IMR-90 (cell line): ENCODE measurements at regions not wholly inside any gene's neighbourhood (a gene's known extent, or its start where the extent isn't known, plus 50 kb on each side); places are given as distances from the start of the nearest gene placed in this dataset.

Experiments used
- ATAC-seq: fragments of 200-7000 bp; cut with Tn5 transposase; 2 replicates; pipeline ENCODE4 v1.9.1; 2020; ENCODE audit warnings: low read depth, mild to moderate bottlenecking, moderate library complexity
- BruUV-seq: library from RNA; stranded (reverse); fragments of 400-500 nt; replicated peaks from 2 replicates; lab custom pipeline; 2021; lab: Mats Ljungman, UMichigan
- CTCF ChIA-PET: fragments of 300-600 bp; formaldehyde crosslinking; extraction: SDS; loops from one replicate; lab custom pipeline; 2021; ENCODE audit warnings: antibody characterized with exemption; lab: Yijun Ruan, JAX
- POLR2A ChIA-PET: fragments of 300-600 bp; sonication (Branson Sonifier 250); formaldehyde crosslinking; loops from one replicate; lab custom pipeline; 2022; ENCODE audit warnings: antibody characterized with exemption; ENCODE audit not compliant: unreplicated experiment; lab: Charles Lee
- DNase-seq: peaks from one replicate; pipeline ENCODE4 v3.0.0; 2013
- H2AFZ ChIP-seq: replicated peaks from 2 replicates; pipeline ENCODE3; 2013; ENCODE audit warnings: low read length, mild to moderate bottlenecking; ENCODE audit not compliant: poor library complexity
- H2AK5ac ChIP-seq: 2 replicates; pipeline ENCODE4 v1.6.1; 2013; ENCODE audit warnings: low read depth, low read length, inconsistent platforms
- H2AK9ac ChIP-seq: replicated peaks from 2 replicates; pipeline ENCODE3; 2013; ENCODE audit warnings: mild to moderate bottlenecking, low read depth, low read length, moderate library complexity; ENCODE audit not compliant: poor library complexity
- H2BK120ac ChIP-seq: 2 replicates; pipeline ENCODE4 v1.6.1; 2013; ENCODE audit warnings: low read depth, low read length, inconsistent platforms
- H2BK15ac ChIP-seq: 3 replicates; pipeline ENCODE4 v1.6.1; 2013; ENCODE audit warnings: low read depth, low read length, inconsistent platforms
- H2BK20ac ChIP-seq: 2 replicates; pipeline ENCODE4 v1.6.1; 2013; ENCODE audit warnings: low read depth, mild to moderate bottlenecking, inconsistent platforms, low read length, moderate library complexity
- H2BK5ac ChIP-seq: 2 replicates; pipeline ENCODE4 v1.6.1; 2013; ENCODE audit warnings: mild to moderate bottlenecking, low read depth, low read length, inconsistent platforms; ENCODE audit not compliant: poor library complexity, severe bottlenecking
- H3K14ac ChIP-seq: replicated peaks from 2 replicates; pipeline ENCODE4 v1.6.1; 2013; ENCODE audit warnings: low read depth, low read length, inconsistent platforms
- H3K18ac ChIP-seq: 2 replicates; pipeline ENCODE4 v1.6.1; 2013; ENCODE audit warnings: low read depth, low read length, control low read depth
- H3K23ac ChIP-seq: 2 replicates; pipeline ENCODE4 v1.6.1; 2013; ENCODE audit warnings: low read depth, low read length, inconsistent platforms
- H3K27ac ChIP-seq: 2 replicates; pipeline ENCODE4 v1.5.1; 2013; ENCODE audit warnings: mild to moderate bottlenecking, control low read depth, low read length; ENCODE audit not compliant: insufficient read depth
- H3K27me3 ChIP-seq: 2 replicates; pipeline ENCODE4 v1.6.1; 2013; ENCODE audit warnings: low read length; ENCODE audit not compliant: control insufficient read depth, insufficient read depth
- H3K36me3 ChIP-seq: 2 replicates; pipeline ENCODE4 v1.6.1; 2013; ENCODE audit warnings: low read length, mixed read lengths; ENCODE audit not compliant: control insufficient read depth, insufficient read depth
- H3K4ac ChIP-seq: 2 replicates; pipeline ENCODE4 v1.6.1; 2013; ENCODE audit warnings: low read depth, low read length, inconsistent platforms
- H3K4me1 ChIP-seq: 2 replicates; pipeline ENCODE4 v1.6.1; 2013; ENCODE audit warnings: low read length, mixed read lengths; ENCODE audit not compliant: control insufficient read depth, insufficient read depth
- H3K4me2 ChIP-seq: 2 replicates; pipeline ENCODE4 v1.6.1; 2013; ENCODE audit warnings: low read depth, mild to moderate bottlenecking, control low read depth, low read length, moderate library complexity
- H3K4me3 ChIP-seq: 2 replicates; pipeline ENCODE4 v1.5.1; 2013; ENCODE audit warnings: low read depth, mild to moderate bottlenecking, control low read depth, low read length, moderate library complexity; ENCODE audit not compliant: insufficient read depth
- H3K56ac ChIP-seq: 2 replicates; pipeline ENCODE4 v1.6.1; 2013; ENCODE audit warnings: low read length, inconsistent platforms; ENCODE audit not compliant: insufficient read depth; ENCODE audit errors: extremely low read depth
- H3K79me1 ChIP-seq, 2 experiments: 2 replicates each; pipeline ENCODE4 v1.6.1; 2013; ENCODE audit warnings: low read length in 2 of 2, inconsistent platforms in 1 of 2, low read depth in 1 of 2
- H3K9ac ChIP-seq: 2 replicates; pipeline ENCODE4 v1.6.1; 2013; ENCODE audit warnings: low read depth, low read length, control low read depth
- H3K9me1 ChIP-seq: 2 replicates; pipeline ENCODE4 v1.6.1; 2013; ENCODE audit warnings: low read length, inconsistent platforms; ENCODE audit not compliant: insufficient read depth
- H3K9me3 ChIP-seq: 2 replicates; pipeline ENCODE4 v1.6.1; 2013; ENCODE audit warnings: low read length; ENCODE audit not compliant: control insufficient read depth, insufficient read depth
- H4K20me1 ChIP-seq: 2 replicates; pipeline ENCODE4 v1.6.1; 2013; ENCODE audit warnings: low read length, inconsistent platforms; ENCODE audit not compliant: insufficient read depth
- H4K5ac ChIP-seq: 2 replicates; pipeline ENCODE4 v1.6.1; 2013; ENCODE audit warnings: mild to moderate bottlenecking, low read depth, low read length, control low read depth
- H4K8ac ChIP-seq, 2 experiments: 2 replicates each; pipeline ENCODE4 v1.6.1; 2013; ENCODE audit warnings: low read depth in 2 of 2, low read length in 2 of 2, control low read depth in 1 of 2, inconsistent platforms in 1 of 2
- H4K91ac ChIP-seq: 2 replicates; pipeline ENCODE4 v1.6.1; 2013; ENCODE audit warnings: low read depth, low read length, inconsistent platforms; ENCODE audit not compliant: insufficient read depth
- CHD1 ChIP-seq: IDR thresholded peaks from 2 replicates; pipeline ENCODE4 v1.6.1; 2012; ENCODE audit warnings: low read depth, low read length, improper control_type of control experiment
- FOS ChIP-seq: fragments of 150-350 bp; IDR thresholded peaks from 2 replicates; pipeline ENCODE4 v1.6.1; 2016; ENCODE audit warnings: low read depth, low read length
- MAFK ChIP-seq: IDR thresholded peaks from 2 replicates; pipeline ENCODE4 v1.6.1; 2012; ENCODE audit warnings: low read depth, low read length, improper control_type of control experiment
- MXI1 ChIP-seq: IDR thresholded peaks from 2 replicates; pipeline ENCODE4 v1.6.1; 2012; ENCODE audit warnings: low read depth, mild to moderate bottlenecking, low read length, moderate library complexity, borderline replicate concordance
- NFE2L2 ChIP-seq: fragments of 150-350 bp; IDR thresholded peaks from 2 replicates; pipeline ENCODE4 v1.6.1; 2016; ENCODE audit warnings: low read depth, mild to moderate bottlenecking, low read length
- POLR2A ChIP-seq: IDR thresholded peaks from 2 replicates; pipeline ENCODE4 v1.6.1; 2012; ENCODE audit warnings: mild to moderate bottlenecking, low read depth, low read length
- RAD21 ChIP-seq: IDR thresholded peaks from 2 replicates; pipeline ENCODE4 v1.6.1; 2012; ENCODE audit warnings: low read length, improper control_type of control experiment
- RCOR1 ChIP-seq: IDR thresholded peaks from 2 replicates; pipeline ENCODE4 v1.6.1; 2012; ENCODE audit warnings: mild to moderate bottlenecking, low read length, improper control_type of control experiment; ENCODE audit not compliant: insufficient replicate concordance
- RFX5 ChIP-seq: IDR thresholded peaks from 2 replicates; pipeline ENCODE4 v1.8.0; 2012; ENCODE audit warnings: low read depth, mild to moderate bottlenecking, low read length, moderate library complexity
- SMC3 ChIP-seq: fragments of 150-350 bp; IDR thresholded peaks from 2 replicates; pipeline ENCODE4 v1.6.1; 2016; ENCODE audit warnings: low read depth, mild to moderate bottlenecking, antibody characterized with exemption, low read length, moderate library complexity
- WGBS, 2 experiments: methylation state at CpG; one replicate each; pipeline versions ENCODE4 v1.1.5 to v1.1.7; 2013; ENCODE audit warnings: missing lambda C conversion rate in 2 of 2; ENCODE audit not compliant: insufficient read length in 1 of 2; ENCODE audit errors: extremely low coverage in 2 of 2; 5-methylcytosine and 5-hydroxymethylcytosine counted together
- dilution Hi-C: fragments of 300-500 bp; cut with HindIII; formaldehyde crosslinking; loops from one replicate; pipeline ENCODE4 v1.14.3; 2018; ENCODE audit warnings: low sequenced_read_pairs; ENCODE audit not compliant: unreplicated experiment
- in situ Hi-C: fragments of 300-500 bp; cut with MboI; formaldehyde crosslinking; loops from 3 replicates; pipeline ENCODE4 v1.14.3; 2019; ENCODE audit warnings: low sequenced_read_pairs, inconsistent platforms, mixed read lengths
- intact Hi-C: fragments of 100-400 bp; cut with micrococcal nuclease; formaldehyde crosslinking; loops from 2 replicates; pipeline ENCODE4 v1.10.0; 2022
- TF ChIP-seq, protein P1 (sequence below): fragments of 150-350 bp; IDR thresholded peaks from 2 replicates; pipeline ENCODE4 v1.6.1; 2016; ENCODE audit warnings: low read depth, mild to moderate bottlenecking, low read length, moderate library complexity, borderline replicate concordance
- TF ChIP-seq, protein P2 (sequence below): fragments of 150-350 bp; IDR thresholded peaks from 2 replicates; pipeline ENCODE4 v1.6.1; 2017; ENCODE audit warnings: mild to moderate bottlenecking, antibody characterized with exemption, low read length, low read depth
- TF ChIP-seq, protein P3 (sequence below): conservative IDR thresholded peaks from 2 replicates; pipeline ENCODE4 v1.5.1; 2012; ENCODE audit warnings: mild to moderate bottlenecking, low read depth, low read length, improper control_type of control experiment

DNA sequence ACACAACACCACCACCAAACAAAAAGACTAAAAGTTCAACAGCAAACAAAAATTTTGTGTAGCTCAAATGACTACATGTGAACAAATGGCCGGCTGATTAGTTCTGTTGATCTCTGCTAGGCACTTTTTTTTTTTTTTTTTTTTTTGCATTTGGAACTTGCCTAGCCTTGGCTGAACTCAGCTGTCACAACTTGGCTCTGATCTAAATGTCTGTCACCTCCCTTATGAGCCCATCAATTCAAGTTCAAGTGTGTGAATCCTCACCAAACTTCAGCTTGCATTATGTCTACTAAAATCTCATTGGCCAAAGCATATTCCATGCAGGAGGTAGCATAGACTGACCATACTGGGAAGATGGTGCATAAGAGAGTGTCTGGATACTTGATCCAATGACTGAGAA, 606.5 kb upstream of the ADGRL4 start:
- Histone ChIP-seq H3K18ac (no peak overlapping the region), H3K14ac (no peak overlapping the region), H2AK9ac (no peak overlapping the region), H2BK20ac (no peak overlapping the region), H3K23ac (no peak overlapping the region), H3K4me3 (no peak overlapping the region), H3K4me2 (no peak overlapping the region), H3K9me3 (no peaks in the 10 kb centered on the region), H3K27me3 (no peaks in the 10 kb centered on the region), H4K20me1 (no peaks in the 10 kb centered on the region), H2BK5ac (no peak overlapping the region), H4K91ac (no peak overlapping the region), H4K5ac (no peak overlapping the region), H3K9me1 (no peaks in the 10 kb centered on the region), H3K79me1 (no peaks in the 10 kb centered on the region), H2BK15ac (no peak overlapping the region), H3K4me1 (no peaks in the 10 kb centered on the region; the same call in 1 of the 2 replicates), H2AFZ (no peak overlapping the region), H3K36me3 (no peaks in the 10 kb centered on the region), H3K4ac (no peak overlapping the region), H2BK120ac (no peak overlapping the region), H2AK5ac (no peak overlapping the region), H4K8ac (no peak overlapping the region), H3K27ac (no peak overlapping the region), H3K56ac (no peak overlapping the region), H3K9ac (no peak overlapping the region)
- no peak for ATAC-seq
- in situ Hi-C loops: no loop called here
- TF ChIP-seq, protein P1, sequence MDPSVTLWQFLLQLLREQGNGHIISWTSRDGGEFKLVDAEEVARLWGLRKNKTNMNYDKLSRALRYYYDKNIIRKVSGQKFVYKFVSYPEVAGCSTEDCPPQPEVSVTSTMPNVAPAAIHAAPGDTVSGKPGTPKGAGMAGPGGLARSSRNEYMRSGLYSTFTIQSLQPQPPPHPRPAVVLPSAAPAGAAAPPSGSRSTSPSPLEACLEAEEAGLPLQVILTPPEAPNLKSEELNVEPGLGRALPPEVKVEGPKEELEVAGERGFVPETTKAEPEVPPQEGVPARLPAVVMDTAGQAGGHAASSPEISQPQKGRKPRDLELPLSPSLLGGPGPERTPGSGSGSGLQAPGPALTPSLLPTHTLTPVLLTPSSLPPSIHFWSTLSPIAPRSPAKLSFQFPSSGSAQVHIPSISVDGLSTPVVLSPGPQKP: no peak
- TF ChIP-seq RCOR1 (no peak), POLR2A (no peak), SMC3 (no peak), NFE2L2 (no peak), RFX5 (no peak), MAFK (no peak), RAD21 (no peak), FOS (no peak), CHD1 (no peak), MXI1 (no peak)
- TF ChIP-seq, protein P2, sequence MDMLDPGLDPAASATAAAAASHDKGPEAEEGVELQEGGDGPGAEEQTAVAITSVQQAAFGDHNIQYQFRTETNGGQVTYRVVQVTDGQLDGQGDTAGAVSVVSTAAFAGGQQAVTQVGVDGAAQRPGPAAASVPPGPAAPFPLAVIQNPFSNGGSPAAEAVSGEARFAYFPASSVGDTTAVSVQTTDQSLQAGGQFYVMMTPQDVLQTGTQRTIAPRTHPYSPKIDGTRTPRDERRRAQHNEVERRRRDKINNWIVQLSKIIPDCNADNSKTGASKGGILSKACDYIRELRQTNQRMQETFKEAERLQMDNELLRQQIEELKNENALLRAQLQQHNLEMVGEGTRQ: no peak
- TF ChIP-seq, protein P3, sequence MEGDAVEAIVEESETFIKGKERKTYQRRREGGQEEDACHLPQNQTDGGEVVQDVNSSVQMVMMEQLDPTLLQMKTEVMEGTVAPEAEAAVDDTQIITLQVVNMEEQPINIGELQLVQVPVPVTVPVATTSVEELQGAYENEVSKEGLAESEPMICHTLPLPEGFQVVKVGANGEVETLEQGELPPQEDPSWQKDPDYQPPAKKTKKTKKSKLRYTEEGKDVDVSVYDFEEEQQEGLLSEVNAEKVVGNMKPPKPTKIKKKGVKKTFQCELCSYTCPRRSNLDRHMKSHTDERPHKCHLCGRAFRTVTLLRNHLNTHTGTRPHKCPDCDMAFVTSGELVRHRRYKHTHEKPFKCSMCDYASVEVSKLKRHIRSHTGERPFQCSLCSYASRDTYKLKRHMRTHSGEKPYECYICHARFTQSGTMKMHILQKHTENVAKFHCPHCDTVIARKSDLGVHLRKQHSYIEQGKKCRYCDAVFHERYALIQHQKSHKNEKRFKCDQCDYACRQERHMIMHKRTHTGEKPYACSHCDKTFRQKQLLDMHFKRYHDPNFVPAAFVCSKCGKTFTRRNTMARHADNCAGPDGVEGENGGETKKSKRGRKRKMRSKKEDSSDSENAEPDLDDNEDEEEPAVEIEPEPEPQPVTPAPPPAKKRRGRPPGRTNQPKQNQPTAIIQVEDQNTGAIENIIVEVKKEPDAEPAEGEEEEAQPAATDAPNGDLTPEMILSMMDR: no peak
- dilution Hi-C loops: no loop called here
- ChIA-PET POLR2A (interaction anchor here (0.6 kb wide), 1 partner anchor 436 kb away, joined by 3 read pairs; no protein-coding TSS in a partner anchor), CTCF (interaction anchor here (0.7 to 1.2 kb wide), 3 partner anchors 9 to 42 kb away, joined by 3 to 4 read pairs (median 3); no protein-coding TSS in a partner anchor)
- WGBS, 2 experiments: no CpG with 5 or more reads among the region's 1 CpG
- BruUV-seq: no TSS peak
- intact Hi-C loops: no loop called here
- DNase-seq: no peak
